ENCODE measurements at regions not wholly inside any gene's neighbourhood (a gene's known extent, or its start where the extent isn't known, plus 50 kb on each side); places are given as distances from the start of the nearest gene placed in this dataset.

DNA sequence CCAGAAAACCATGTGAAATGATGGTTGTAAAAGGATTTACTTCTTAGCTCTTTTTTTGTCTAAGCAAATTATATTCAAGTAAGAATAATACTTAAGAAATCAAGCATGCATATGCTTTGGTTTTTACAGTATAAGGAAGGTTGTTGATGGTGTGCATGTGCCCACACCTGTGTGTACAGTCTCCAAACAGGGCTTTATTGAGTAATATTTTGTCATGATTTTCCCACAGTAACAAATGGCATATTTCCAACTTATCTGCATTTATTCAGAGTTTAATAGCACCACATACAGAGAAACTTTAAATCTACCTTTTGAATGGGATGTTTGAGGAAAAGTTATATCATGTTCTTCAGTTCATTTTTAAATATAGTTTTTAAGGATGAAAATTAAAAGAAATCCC is 76.5 kb upstream of the DSG1 start:
- ATAC-seq: no peak
- Mint-ChIP-seq H3K27me3 (no peaks in the 10 kb centered on the region), H3K4me3 (no peak overlapping the region), H3K9me3 (no peaks in the 10 kb centered on the region), H3K27ac (no peak overlapping the region), H3K4me1 (no peaks in the 10 kb centered on the region), H3K36me3 (ENCODE audit: low read depth) (no peaks in the 10 kb centered on the region)
- DNase-seq: no peak

DNA sequence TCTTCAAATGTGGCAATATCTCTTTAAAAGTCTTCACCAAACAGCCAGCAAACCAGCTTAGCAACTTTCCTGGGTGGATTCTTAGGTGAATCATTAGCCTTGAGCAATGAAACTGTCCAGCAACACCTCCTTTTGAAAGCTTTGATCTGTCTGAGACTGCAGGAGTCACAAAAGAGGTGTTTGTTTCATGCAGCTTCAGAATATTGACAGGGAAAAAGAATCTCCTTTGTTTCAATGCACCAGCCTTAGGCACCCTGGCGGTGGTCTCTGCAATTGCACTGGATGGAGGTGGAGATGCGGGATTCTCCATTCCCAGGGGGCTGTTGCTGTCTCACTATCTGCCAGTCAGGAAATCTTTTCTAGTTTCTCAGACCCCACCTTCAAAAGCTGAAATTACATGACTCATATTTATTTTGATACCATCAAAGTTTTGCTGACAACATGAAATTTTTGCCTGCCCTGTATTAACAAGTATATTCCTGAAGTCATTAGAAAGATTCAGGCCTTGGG is 76.0 kb upstream of the DSG1 start:
- H3K27ac Mint-ChIP-seq: no peak overlapping the region
- H3K4me3 Mint-ChIP-seq: no peak overlapping the region
- H3K9me3 Mint-ChIP-seq: no peaks in the 10 kb centered on the region
- no peaks in the 10 kb centered on the region for H3K27me3 Mint-ChIP-seq
- ATAC-seq (no peak), DNase-seq (no peak)
- no peaks in the 10 kb centered on the region for H3K36me3 Mint-ChIP-seq (ENCODE audit: low read depth)
- no peaks in the 10 kb centered on the region for H3K4me1 Mint-ChIP-seq

DNA sequence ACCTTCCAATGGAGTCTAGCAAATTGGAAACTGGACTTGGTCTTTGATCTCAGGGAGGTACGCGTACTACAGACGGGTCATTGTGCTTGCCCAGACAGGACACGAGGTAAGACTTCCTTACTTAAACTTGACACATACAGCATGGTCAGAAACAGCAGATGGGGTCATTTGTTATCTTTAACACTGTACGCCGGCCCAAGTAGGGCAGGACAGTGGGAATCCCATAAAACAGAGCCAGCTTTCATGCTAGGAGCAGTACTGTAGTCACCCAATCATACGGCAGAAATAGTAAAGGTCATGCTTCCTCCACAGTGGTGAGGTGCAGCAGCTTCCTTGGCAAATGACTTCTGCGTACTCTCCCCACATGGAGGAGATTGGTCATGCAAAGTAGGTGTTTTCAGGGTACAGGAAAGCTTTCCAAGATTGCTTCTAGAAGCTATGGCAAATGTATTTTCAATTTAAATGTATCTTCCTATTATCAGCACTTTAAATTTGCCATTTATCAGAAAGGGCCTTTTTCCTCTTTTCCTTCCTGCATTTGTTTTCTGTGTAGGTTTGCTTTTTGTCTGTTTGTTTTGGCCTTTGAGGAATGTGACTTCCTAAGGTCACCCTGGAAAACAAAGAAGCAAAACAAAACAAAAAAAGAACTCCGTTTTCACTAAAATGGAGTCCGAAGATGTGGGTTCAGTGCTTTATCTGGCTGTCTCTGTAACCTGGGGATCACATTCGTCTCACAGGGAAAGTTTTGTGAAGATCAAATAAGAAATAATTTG is 74.0 kb upstream of the DSG1 start:
- no peaks in the 10 kb centered on the region for H3K4me1 Mint-ChIP-seq
- no peak for ATAC-seq
- no peak overlapping the region for H3K4me3 Mint-ChIP-seq
- no peak for DNase-seq
- H3K36me3 Mint-ChIP-seq (ENCODE audit: low read depth): no peaks in the 10 kb centered on the region
- H3K27me3 Mint-ChIP-seq: no peaks in the 10 kb centered on the region
- H3K9me3 Mint-ChIP-seq: no peaks in the 10 kb centered on the region
- H3K27ac Mint-ChIP-seq: no peak overlapping the region

DNA sequence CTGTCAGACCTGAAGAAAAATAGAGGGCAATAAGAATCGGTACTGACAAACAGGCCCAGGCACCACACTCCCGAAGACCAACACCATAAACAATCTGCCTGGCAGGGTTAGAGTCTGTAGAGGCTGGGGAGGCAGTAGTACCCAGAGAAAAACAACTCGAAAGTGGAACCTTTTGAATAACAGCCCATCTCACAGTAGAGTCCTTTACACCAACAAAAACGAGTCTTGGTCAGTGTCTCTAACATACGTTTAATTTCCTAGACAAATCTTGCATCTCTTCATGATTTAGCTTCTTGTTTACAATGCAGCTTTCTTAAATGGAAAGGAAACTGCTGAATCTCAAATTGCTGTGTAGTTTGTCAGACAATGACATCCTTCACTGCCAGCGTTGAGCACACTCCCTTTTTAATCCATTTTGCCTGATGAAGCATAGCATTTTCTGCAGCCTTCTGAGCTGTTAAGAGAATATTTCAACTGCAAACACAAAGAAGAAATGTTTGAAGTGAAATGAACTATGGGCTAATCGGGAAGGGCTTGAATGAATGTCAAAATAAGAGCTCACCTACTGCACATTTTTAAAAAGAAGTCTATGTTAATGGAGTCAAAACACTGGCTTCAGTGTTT is 73.1 kb upstream of the DSG1 start:
- Mint-ChIP-seq H3K36me3 (ENCODE audit: low read depth) (no peaks in the 10 kb centered on the region), H3K27ac (no peak overlapping the region), H3K4me3 (no peak overlapping the region), H3K4me1 (no peaks in the 10 kb centered on the region), H3K9me3 (peaks cover 3% of the 10 kb centered on the region), H3K27me3 (no peaks in the 10 kb centered on the region)
- ATAC-seq (no peak), DNase-seq (no peak)

DNA sequence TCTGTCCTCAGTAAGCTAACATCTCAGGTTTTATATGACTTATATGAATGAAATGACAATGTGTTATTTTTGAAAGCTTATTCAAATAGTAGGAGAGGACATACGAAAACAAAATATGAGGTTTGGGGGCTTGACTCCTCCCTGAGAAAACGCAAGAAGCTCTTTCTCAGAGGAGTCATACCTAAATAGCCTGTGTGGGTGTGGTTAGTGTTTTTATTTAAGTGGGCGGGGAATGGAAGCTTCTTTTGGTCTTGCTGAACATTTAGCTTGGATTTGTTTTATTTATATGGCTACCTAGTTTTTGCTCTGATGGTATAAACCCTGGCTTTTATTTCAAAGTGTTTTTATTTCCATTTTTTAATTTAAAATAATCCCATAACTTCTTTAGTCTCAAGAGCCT is 72.1 kb upstream of the DSG1 start:
- H3K27ac Mint-ChIP-seq: no peak overlapping the region
- H3K4me1 Mint-ChIP-seq: no peaks in the 10 kb centered on the region
- no peaks in the 10 kb centered on the region for H3K27me3 Mint-ChIP-seq
- no peaks in the 10 kb centered on the region for H3K36me3 Mint-ChIP-seq (ENCODE audit: low read depth)
- DNase-seq: no peak
- ATAC-seq: no peak
- H3K4me3 Mint-ChIP-seq: no peak overlapping the region
- H3K9me3 Mint-ChIP-seq: peaks cover 3% of the 10 kb centered on the region

DNA sequence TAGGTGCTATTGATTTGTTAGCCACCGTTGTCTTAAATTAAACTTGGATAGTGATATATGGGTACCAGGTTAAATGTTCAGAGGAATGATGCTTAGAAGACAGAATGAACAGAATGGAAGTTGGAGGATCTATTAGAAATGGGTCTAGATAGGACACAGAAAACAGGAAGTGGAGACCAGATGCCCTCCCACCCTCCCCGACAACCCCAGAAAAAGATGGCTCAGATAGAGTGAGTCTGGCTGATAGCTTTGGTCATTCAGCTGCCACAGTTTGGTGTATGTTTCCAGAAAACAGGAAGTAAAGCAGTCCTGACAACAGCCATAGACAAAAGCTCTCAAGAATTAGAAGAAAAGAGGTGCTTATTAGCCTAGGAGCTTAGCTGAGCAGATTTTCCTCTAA is 71.5 kb upstream of the DSG1 start:
- Mint-ChIP-seq H3K4me1 (no peaks in the 10 kb centered on the region), H3K9me3 (peaks cover 3% of the 10 kb centered on the region), H3K27ac (no peak overlapping the region), H3K27me3 (no peaks in the 10 kb centered on the region), H3K4me3 (no peak overlapping the region), H3K36me3 (ENCODE audit: low read depth) (no peaks in the 10 kb centered on the region)
- ATAC-seq (no peak), DNase-seq (no peak)

DNA sequence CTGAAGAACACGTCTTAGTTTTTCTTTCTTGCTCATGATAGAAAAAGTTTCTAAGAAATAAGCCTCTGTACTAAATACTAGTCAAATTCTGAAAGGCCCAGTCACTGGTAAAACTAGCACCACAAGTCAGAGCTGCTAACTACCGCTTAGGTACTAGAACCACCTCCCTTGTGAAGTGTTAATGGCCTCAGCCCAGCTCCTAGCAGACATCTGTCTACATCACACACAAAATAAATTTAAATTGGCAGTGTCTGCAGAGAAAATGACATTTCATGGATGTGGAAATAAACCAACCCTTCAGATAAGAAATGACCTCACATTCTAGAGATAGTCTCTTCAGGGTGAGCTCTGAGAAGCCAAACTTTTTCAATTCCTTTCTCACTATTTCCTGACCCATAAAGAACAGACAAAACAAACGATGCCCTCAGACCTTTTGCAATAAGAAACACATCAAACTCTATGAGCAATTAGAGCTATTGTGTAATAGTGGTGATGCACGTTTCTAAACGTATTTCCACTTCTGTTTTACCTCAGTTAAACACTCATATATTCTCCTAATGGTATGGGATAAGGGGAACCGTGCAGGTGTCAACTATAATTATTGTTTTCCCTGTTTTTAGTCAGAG is 70.3 kb upstream of the DSG1 start:
- ATAC-seq (no peak), DNase-seq (no peak)
- Mint-ChIP-seq H3K4me3 (no peak overlapping the region), H3K9me3 (peaks cover 3% of the 10 kb centered on the region), H3K27me3 (no peaks in the 10 kb centered on the region), H3K27ac (no peak overlapping the region), H3K36me3 (ENCODE audit: low read depth) (no peaks in the 10 kb centered on the region), H3K4me1 (no peaks in the 10 kb centered on the region)

DNA sequence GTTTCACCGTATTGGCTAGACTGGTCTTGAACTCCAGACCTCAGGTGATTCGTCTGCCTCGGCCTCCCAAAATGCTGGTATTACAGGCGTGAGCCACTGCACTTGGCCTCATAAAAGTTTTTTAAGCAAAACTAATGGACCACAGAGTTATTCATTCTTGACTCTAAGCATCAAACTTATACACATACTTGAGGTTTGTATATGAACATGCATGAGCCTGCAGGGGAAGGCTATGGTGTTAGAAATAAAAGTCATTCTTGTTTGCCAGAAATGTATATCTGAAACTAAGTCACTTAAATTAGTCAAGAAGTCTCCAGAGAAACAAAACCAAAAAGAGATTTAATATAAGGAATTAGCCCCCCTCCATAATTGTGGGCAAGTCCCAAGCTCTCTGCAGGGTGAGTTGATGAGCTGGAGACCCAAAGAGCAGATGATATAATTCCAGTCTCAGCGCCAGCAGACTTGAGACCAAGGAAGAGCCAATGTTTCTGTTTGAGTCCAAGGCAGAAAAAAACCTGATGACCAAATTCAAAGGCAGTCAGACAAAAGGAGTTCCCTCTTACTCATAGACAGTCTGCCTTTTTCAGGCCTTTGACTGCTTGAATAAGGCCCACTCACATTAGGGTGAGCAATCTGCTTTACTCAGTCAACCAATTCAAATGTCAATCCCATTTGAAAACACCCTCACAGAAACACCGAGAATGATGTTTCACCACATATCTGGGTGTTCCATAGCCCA is 69.0 kb upstream of the DSG1 start:
- H3K27ac Mint-ChIP-seq: no peak overlapping the region
- no peaks in the 10 kb centered on the region for H3K4me1 Mint-ChIP-seq
- DNase-seq (no peak), ATAC-seq (no peak)
- no peak overlapping the region for H3K4me3 Mint-ChIP-seq
- no peaks in the 10 kb centered on the region for H3K36me3 Mint-ChIP-seq (ENCODE audit: low read depth)
- peaks cover 3% of the 10 kb centered on the region for H3K9me3 Mint-ChIP-seq
- peaks cover 2% of the 10 kb centered on the region for H3K27me3 Mint-ChIP-seq

DNA sequence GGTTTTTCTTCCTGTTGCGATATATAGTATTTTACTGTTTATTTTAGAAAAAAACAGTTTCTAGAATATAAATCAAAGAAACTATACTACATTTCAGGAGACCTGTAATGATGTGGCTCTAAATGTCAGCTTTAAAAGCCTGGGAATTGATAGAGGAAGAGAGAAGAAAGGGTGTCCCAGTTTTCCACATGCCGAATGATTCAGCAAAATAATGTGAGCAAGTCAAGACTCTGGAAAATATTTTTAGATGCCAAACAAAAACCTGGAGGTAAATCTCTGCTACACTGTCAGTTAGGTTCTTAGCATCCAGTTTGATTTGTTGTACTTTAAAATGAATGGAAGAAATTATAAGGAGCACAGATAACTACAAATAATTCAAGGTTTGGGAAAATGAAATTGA is 67.1 kb upstream of the DSG1 start:
- DNase-seq (no peak), ATAC-seq (no peak)
- Mint-ChIP-seq H3K4me3 (no peak overlapping the region), H3K27ac (no peak overlapping the region), H3K36me3 (ENCODE audit: low read depth) (no peaks in the 10 kb centered on the region), H3K4me1 (no peaks in the 10 kb centered on the region), H3K27me3 (peaks cover 2% of the 10 kb centered on the region), H3K9me3 (peaks cover 3% of the 10 kb centered on the region)

DNA sequence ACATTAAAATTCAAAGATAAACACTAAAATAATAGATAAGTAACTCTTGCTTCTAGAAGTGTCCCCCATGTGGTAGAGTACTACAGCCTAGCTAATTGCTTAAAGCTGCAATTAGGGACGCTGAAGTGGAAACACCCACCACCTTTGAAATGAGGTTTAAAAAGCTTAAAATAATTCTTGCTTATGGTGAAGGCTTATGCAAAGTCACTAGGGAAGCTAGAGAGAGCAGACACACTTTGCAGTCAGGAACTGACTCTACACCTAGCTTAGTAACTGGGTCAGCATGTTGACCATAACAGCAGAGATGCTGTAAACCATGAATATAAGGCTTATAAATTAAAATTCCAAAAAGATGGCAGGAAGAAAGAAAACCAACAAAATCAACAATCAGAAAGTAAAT is 65.4 kb upstream of the DSG1 start:
- Mint-ChIP-seq H3K4me1 (no peaks in the 10 kb centered on the region), H3K4me3 (no peak overlapping the region), H3K27ac (no peak overlapping the region), H3K27me3 (peaks cover 2% of the 10 kb centered on the region), H3K36me3 (ENCODE audit: low read depth) (no peaks in the 10 kb centered on the region), H3K9me3 (peaks cover 3% of the 10 kb centered on the region)
- DNase-seq (no peak), ATAC-seq (no peak)

DNA sequence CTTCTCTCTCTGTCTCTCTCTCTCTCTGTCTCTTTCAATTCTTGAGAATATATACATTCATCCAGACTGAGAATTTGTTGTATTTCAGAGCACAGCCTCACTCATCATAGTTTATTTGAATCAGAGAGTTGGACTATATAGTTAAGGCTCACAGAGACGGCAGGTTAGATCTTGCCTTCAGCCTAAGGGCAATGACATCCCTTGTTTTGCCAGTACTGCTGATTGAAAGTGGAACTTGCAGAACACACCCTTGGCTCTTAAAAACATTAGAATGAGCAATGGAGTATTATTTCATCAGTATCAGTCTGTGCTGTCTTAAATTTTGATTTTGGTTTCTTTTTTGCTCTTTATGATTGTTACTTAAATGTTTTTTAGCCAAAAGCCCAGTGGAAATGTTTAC is 62.0 kb upstream of the DSG1 start:
- no peaks in the 10 kb centered on the region for H3K9me3 Mint-ChIP-seq
- H3K4me3 Mint-ChIP-seq: no peak overlapping the region
- H3K27ac Mint-ChIP-seq: no peak overlapping the region
- peaks cover 2% of the 10 kb centered on the region for H3K27me3 Mint-ChIP-seq
- no peaks in the 10 kb centered on the region for H3K4me1 Mint-ChIP-seq
- ATAC-seq (no peak), DNase-seq (no peak)
- no peaks in the 10 kb centered on the region for H3K36me3 Mint-ChIP-seq (ENCODE audit: low read depth)

DNA sequence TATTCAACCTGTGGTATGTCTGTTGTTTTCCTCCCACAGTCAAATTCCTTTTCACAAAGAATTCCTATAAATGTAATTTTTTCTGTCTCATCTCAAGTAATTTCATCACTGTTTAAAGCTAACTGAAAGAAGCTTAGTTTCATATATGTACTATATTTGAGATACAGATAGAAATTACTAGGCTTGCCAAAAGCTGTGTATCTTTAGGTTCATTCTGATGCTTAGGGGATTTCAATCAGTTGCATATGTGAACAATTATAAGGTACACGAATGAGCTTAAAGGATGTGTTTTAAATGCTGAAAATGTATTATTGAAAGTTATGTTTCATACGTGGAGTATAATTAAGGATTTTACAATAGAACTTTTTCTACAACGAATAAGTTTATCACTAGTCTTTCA is 59.2 kb upstream of the DSG1 start:
- DNase-seq (no peak), ATAC-seq (no peak)
- no peak overlapping the region for H3K27ac Mint-ChIP-seq
- peaks cover 5% of the 10 kb centered on the region for H3K9me3 Mint-ChIP-seq
- no peak overlapping the region for H3K4me3 Mint-ChIP-seq
- H3K4me1 Mint-ChIP-seq: no peaks in the 10 kb centered on the region
- H3K36me3 Mint-ChIP-seq (ENCODE audit: low read depth): no peaks in the 10 kb centered on the region
- H3K27me3 Mint-ChIP-seq: no peaks in the 10 kb centered on the region

DNA sequence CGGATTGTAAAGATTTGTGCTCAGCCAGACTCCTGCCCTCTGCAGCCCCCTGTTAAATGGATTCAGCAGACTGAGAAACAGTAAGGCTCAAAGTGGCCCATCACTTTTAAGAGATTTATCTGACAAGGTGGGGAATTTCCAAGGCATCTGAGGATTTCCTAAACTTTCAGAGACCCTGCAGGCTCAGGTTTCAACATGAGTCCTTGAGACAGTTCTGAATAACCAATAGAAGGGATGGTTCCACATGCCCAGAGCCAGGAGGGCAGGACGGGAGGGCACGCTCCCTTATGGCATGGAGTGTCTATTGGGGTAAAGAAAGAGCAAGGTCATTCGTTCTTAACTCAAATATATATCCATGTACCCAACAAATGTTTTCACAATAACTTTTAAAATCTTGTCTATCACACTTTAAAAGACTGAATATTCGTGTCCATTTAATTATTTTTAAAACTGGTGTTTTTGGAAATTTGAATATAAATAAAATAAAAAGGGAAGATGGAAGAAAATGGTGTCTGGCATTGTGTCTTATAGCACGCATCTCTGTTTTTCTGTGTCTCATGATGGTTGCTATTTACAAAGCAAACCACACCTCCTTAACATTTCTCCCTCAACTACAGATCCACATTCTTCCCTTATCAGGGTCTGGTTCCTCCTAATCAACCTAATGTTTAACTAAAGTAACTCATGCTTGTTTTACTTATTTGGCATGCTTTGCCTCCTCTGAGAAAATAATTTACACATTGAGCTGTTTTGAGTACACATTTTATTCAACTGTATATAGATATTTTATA is 56.0 kb upstream of the DSG1 start:
- no peaks in the 10 kb centered on the region for H3K4me1 Mint-ChIP-seq
- no peak overlapping the region for H3K4me3 Mint-ChIP-seq
- DNase-seq (no peak), ATAC-seq (no peak)
- H3K9me3 Mint-ChIP-seq: peaks cover 5% of the 10 kb centered on the region
- H3K27me3 Mint-ChIP-seq: no peaks in the 10 kb centered on the region
- no peaks in the 10 kb centered on the region for H3K36me3 Mint-ChIP-seq (ENCODE audit: low read depth)
- H3K27ac Mint-ChIP-seq: no peak overlapping the region

DNA sequence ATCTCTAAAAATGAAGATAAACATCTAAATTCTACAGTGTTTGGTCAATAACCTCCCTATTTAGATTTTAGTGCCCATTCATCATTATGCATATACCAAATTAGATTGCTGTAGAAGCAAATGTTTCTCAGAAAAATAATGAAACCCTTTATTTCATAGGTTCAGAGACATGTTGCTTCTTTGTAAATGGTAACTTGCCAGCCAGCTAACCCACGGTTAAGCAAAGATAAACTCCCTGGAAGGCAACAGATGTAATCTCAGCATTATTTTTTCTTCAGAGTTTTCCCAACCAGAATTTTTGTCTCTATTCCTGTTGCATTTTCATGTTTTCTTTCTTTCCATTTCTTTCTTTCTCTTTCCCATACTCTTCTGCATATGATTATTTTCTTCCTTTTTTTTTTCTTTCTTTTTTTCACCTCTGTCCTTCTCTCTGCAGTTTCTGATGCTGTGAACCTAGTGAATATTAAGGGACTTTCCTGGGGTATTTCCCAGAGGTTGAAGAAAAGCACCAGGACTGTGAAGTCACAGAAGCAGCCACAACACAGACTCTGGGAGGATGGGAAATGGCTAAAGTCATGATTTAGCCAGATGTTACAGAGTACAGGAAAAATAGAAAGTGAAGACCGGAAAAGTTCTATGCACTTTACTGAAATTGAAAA is 50.0 kb upstream of the DSG1 start:
- no peak overlapping the region for H3K4me3 Mint-ChIP-seq
- no peaks in the 10 kb centered on the region for H3K36me3 Mint-ChIP-seq (ENCODE audit: low read depth)
- DNase-seq (no peak), ATAC-seq (peak; percentile 61)
- peaks cover 9% of the 10 kb centered on the region for H3K4me1 Mint-ChIP-seq
- H3K9me3 Mint-ChIP-seq: peaks cover 2% of the 10 kb centered on the region
- no peaks in the 10 kb centered on the region for H3K27me3 Mint-ChIP-seq
- H3K27ac Mint-ChIP-seq: no peak overlapping the region

Measured in activated naive CD8-positive, alpha-beta T cell treated with anti-CD3 and anti-CD28 coated beads, Interleukin-2, amount 50 U/mL, for 24 hours (primary cell).